ENCODE measurements at regions not wholly inside any gene's neighbourhood (a gene's known extent, or its start where the extent isn't known, plus 50 kb on each side); places are given as distances from the start of the nearest gene placed in this dataset.

GRCh38 chr1:239185245-239185619 lies 201.1 kb upstream of the CHRM3 start:
- TF ChIP-seq POLR2AphosphoS5 (IDR thresholded peaks at IDR 0.05; ENCODE audit: low read depth, low read length) (no peak), POLR2A (IDR thresholded peaks at IDR 0.05; ENCODE audit: low read depth, low read length) (no peak), PAX5 (IDR thresholded peaks at IDR 0.05; ENCODE audit: insufficient read depth, low read length, severe bottlenecking) (no peak)

Data from GM12891 (cell line).